Gastroesophageal sphincter (tissue), 3 donors: ENCODE measurements at regions not wholly inside any gene's neighbourhood (a gene's known extent, or its start where the extent isn't known, plus 50 kb on each side); places are given as distances from the start of the nearest gene placed in this dataset.
"Not testable (repeated sequence)": the region's sequence is repeated elsewhere in the genome, so short reads cannot be mapped to it uniquely, and the experiment has no call there.

Experiments
- EP300 ChIP-seq: sonication (generic); formaldehyde crosslinking; IDR thresholded peaks from one replicate; pipeline ENCODE4 v1.6.1; 2017; ENCODE audit warnings: antibody characterized with exemption, mild to moderate bottlenecking
- POLR2A ChIP-seq, 2 donors: fragments of 450-650 bp; IDR thresholded peaks; one replicate each; pipeline ENCODE4 v1.6.1; 2017; ENCODE audit warnings: antibody characterized with exemption in 2 of 2, mild to moderate bottlenecking in 2 of 2, moderate library complexity in 1 of 2
- POLR2AphosphoS5 ChIP-seq: sonication (generic); formaldehyde crosslinking; IDR thresholded peaks from one replicate; pipeline ENCODE4 v1.6.1; 2017; ENCODE audit warnings: antibody characterized with exemption
- TF ChIP-seq, protein P1 (sequence below), 4 experiments: fragments of 200-600 bp in 2 of 4; fragments of 450-650 bp in 2 of 4; sonication (generic) in 1 of 4; IDR thresholded peaks; one replicate each; pipeline ENCODE4 v1.5.1; 2017 to 2019; ENCODE audit warnings: antibody characterized with exemption in 4 of 4, mild to moderate bottlenecking in 2 of 4, moderate library complexity in 2 of 4

DNA sequence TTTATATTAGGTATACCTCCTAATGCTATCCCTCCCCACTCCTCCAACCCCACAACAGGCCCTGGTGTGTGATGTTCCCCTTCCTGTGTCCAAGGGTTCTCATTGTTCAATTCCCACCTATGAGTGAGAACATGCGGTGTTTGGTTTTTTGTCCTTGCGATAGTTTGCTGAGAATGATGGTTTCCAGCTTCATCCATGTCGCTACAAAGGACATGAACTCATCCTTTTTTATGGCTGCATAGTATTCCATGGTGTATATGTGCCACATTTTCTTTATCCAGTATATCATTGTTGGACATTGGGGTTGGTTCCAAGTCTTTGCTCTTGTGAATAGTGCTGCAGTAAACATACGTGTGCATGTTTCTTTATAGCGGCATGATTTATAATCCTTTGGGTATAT is 345.1 kb upstream of the FANCL start:
- TF ChIP-seq, protein P1, sequence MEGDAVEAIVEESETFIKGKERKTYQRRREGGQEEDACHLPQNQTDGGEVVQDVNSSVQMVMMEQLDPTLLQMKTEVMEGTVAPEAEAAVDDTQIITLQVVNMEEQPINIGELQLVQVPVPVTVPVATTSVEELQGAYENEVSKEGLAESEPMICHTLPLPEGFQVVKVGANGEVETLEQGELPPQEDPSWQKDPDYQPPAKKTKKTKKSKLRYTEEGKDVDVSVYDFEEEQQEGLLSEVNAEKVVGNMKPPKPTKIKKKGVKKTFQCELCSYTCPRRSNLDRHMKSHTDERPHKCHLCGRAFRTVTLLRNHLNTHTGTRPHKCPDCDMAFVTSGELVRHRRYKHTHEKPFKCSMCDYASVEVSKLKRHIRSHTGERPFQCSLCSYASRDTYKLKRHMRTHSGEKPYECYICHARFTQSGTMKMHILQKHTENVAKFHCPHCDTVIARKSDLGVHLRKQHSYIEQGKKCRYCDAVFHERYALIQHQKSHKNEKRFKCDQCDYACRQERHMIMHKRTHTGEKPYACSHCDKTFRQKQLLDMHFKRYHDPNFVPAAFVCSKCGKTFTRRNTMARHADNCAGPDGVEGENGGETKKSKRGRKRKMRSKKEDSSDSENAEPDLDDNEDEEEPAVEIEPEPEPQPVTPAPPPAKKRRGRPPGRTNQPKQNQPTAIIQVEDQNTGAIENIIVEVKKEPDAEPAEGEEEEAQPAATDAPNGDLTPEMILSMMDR (IDR thresholded peaks at IDR 0.05), result not testable (repeated sequence)
- not testable (repeated sequence) for TF ChIP-seq EP300; POLR2AphosphoS5; POLR2A (IDR thresholded peaks at IDR 0.05)
